Left renal pelvis (tissue), 4 donors: ENCODE measurements at regions not wholly inside any gene's neighbourhood (a gene's known extent, or its start where the extent isn't known, plus 50 kb on each side); places are given as distances from the start of the nearest gene placed in this dataset.

Source experiments
- DNase-seq, 4 donors: peaks; one replicate each; pipeline ENCODE4 v3.0.0-alpha.2; 2013; ENCODE audit warnings: low read depth in 4 of 4, low spot score in 3 of 4

DNA sequence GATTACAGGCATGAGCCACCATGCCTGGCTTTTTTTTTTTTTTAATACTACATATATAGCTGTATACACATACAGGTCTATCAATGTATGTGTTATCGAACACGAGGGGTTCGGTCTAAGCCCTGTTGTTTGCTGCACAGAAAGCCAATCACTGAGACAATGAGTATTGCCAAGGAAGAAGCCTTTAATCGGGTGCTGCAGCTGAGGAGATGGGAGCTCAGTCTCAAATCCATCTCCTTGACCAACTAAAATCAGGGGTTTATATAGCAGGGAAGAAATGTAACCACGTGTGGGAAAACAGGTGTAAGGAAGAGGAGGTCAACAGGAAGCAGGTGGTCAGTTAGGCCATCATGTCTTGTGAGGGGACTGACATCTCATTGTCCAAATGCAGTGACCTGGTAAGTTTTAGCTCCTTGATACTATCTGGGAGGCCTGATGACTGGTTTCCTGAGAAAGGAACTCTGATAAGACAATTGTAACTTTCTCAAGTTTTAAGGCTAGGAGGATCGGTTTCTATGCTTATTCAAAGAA is 80.9 kb upstream of the MAP1LC3B2 start:
- DNase-seq = no peak

DNA sequence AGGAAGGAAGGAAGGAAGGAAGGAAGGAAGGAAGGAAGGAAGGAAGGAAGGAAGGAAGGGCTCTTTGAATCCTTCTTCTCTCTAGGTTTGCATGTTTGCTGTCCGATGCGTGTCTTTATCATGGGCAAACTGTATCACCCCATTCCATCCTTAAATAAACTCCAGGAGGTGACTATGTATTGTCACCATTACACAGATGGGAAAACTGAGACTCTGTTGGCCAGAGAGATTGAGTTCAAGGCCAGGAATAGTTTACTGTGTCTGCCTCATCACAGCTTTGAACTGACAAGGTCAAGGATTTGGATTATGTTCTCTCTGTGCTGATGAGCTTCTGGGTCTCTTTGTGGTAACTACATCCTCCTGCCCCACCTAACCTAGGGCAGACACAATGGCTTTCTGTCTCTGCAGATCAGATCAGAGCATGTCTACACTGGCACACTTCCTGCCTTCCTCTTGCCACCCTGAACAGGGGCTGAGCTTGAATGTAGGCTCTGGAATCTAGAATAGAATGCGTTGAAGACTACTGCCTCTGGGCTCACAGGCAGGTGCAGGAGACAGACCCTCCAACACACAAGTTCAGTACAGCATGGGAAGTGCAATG is 78.9 kb upstream of the MAP1LC3B2 start:
- no peak for DNase-seq

DNA sequence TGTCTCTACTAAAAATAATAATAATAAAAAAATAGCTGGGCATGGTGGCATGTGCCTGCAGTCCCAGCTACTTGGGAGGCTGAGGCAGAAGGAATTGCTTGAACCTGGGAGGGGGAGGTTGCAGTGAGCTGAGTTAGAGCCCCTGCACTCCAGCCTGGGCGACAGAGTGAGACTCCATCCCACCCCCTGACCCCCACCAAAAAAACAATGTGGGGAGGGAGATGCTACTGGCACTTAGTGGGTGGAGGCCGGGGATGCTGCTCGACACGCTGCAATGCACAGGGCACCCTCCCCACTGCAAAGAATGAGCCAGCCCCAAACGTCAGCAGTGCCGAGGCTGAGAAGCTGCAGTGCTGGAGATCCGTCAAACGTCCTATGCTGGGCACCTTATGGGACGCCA is 77.5 kb upstream of the MAP1LC3B2 start:
- DNase-seq = no peak

DNA sequence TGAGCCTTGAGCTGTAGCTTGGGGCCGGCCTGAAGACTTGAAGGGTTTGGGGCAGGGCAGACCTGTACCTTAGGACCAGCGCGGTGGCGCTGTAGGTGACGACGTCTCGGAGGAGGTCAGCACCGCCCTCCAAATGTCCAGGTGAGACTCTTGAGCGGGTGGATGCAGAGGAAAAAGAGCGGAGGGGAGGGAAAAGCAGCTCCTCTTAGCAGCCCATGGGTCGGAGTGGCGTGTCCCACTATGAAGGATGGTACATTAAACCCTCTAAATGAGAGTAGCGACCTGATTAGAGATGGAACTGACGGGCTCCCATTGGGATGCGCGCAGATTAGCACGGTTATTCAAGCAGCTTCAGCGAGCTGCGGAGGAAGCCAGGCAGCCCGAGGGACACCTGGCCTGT is 77.0 kb upstream of the MAP1LC3B2 start:
- no peak for DNase-seq

DNA sequence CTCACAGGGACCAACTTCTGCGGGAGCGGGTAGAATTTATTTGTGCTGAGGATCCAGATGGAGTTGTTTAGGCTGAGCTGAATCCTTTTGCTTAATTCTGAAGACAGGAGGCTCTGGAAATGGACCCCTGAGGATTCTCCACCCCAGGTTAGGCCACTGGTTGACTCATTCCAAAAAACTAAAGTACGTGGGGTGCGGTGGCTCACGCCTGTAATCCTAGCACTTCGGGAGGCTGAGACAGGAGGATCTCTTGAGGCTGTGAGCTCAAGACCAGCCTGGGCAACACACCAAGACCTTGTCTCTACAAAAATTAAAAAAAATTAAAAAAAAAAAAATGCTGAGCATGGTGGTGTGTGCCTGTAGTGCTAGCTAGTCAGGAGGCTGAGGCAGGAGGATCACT is 76.3 kb upstream of the MAP1LC3B2 start:
- no peak for DNase-seq

DNA sequence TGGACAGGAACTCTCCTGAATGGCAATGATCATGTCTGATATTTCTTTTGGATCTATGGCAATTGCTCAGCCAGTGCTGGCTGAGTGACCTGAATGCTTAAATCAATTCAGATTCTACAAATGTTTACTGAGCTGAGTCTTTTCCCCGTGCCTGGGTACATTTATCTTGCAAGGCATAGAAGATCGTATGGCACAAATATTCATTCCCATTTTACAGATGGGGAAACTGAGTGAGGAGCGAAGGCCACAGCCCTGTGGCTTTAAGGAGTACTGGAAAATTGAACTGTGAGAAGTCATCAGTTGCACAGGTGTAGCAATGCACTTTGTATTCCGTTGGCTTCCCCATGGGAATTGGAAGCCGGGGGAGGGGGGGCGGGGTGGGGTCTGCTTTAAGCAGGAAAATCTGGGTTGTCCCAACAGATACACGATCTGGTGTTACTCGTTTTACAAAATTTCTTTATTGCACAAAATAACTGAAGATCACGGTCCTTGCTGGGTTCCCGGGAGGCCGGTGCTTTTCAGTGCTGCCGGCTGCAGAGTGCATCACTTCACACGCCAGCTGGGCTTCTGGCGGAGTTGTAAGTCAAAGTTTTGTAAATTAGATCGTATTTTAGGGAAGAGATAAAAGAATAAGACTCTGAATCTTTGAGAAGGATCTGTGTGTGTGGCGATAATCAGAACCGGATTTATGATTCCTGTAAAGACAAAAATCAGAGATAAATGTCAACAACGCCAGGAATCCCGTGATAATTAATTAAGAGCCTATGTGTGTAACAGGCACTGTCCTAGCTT is 75.0 kb upstream of the MAP1LC3B2 start:
- no peak for DNase-seq

DNA sequence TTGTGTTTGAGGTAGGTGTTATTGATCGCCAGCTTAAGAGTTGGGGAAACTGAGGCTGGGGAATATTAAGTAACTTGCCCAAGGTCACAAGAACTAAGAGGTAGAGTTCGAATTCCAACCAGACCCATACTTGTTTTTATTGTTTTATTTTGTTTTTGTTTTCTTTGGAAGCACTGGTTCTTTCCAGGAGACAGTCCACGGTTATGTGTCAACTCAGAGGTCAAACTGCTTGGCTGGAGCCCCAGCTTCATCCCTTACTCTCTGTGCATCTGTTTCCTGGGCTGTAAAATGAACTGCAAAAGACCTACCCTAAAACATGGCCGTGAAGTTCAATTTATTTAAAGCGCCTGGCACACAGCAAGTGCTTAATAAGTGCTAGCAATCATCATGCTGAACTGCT is 74.4 kb upstream of the MAP1LC3B2 start:
- no peak for DNase-seq

DNA sequence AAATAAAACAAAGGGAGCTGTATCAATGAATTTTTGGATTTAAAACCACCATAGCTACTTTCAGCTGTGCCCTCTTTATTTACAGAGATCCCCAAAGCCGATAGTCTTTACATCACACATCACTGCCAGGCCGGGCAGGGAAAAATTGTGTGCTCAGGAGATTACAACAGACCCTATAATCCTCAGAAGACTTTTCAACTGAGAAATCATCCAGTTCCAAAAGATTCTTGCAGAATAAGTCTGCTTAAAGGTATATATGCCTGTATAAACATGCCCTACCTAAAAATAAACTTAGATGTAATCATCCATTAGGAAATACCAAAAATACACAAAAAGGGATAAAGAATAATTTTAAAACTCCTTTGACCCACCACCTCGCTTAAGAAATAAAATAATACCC is 70.1 kb upstream of the MAP1LC3B2 start:
- no peak for DNase-seq

DNA sequence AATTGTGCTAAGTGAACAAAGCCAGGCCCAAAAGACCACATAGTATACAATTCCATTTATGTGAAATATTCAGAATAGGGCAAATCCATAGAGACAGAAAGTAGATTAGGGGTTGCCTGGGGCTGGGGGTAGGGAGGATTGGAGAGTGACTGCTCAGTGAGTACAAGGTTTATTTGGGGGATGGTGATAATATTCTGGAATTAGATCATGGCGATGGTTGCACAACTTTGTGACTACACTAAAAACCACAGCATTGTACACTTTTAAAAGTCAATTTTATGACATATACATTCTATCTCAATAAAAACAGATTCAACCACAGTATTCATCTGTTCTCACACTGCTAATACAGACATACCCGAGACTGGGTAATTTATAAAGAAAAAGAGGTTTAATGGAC is 68.7 kb upstream of the MAP1LC3B2 start:
- DNase-seq = no peak

DNA sequence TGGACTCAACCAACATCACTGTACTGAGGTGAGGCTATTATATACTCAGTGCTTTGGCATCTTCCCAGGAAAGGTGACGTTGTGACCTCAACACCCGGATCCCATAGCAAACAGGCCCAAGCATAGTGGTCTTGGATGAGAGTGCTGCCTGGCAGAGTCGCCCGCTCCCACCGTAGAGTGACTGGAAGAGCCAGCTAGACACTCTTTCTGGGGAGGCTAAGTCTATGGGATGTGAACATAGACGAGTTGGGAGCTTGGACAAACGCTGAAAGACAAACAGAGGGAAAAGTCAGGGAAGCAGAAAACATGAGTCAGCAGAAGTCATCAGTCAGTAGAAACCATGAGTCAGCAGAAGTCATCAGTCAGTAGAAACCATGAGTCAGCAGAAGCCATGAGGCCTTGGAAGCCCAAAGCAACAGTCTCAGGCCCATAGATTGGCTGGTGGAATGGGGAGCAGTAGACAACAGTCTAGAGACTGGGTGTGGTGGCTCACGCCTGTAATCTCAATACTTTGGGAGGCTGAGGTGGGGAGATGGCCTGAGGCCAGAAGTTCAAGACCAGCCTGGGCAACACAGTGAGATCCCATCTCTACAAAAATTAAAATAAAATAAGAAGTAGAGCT is 66.4 kb upstream of the MAP1LC3B2 start:
- no peak for DNase-seq

DNA sequence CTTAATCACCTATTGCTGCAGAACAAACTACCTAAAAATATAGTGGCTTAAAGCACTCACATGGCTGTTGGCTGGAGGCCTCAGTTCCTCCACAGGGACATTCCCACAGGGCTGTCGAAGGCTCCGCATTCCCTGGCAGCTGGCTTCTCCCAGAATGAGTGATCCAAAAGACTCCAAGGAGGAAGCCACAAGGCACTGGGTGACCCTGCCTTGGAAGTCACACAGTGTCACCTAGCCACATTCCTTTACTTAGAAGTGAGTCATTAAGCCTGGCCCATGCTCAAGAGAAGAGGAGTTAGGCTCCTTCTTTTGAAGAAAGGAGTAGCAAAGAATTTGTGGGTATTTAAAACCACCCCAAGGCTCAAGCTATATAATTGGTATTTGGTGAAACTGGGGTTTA is 63.9 kb upstream of the MAP1LC3B2 start:
- DNase-seq = no peak

DNA sequence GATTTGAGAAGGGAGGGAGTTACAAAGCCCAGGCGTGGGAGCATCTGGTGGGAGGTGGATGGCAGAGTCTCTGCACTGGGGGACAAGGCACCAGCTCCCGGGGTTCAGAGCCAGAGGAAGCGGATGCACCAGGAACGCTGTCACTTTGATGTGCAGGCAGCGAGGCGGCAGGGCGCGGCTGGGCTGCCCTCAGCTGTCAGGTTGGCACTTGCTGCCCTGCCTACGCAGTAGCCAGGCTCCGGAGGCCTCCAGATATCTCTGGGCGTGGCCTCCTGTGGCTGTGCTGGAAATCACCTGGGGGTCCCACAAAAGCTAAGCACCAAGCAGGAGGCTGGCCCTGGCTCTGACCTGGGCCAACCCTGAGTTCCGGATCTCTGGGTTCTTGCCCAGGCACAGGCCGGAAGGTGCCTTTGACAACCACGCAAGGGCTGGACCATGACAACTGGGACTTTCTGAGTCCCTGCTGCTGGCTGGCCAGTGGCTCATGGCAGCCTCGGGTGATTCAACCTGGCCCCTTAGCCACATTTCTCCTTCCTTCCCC is 62.1 kb upstream of the MAP1LC3B2 start:
- DNase-seq = peak in 1 of 4 donors; percentile 39

DNA sequence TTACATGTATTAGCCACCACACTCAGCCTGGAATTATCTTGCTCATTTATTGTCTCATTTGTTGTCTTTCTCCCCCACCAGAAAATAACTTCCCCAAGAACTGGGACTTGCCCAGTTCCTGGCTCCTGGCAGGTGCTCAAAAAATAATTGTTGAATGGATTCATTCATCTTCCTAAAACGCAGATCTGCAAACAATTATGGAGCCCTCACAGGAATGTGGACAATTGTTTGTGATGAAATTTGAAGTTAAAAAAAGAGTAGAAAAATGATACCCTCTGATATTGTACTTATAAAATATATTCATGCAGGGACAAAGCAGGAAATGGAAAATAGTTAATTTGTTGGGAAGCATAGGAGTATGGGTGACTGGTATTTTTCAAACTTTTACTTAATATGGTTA is 60.7 kb upstream of the MAP1LC3B2 start:
- no peak for DNase-seq

DNA sequence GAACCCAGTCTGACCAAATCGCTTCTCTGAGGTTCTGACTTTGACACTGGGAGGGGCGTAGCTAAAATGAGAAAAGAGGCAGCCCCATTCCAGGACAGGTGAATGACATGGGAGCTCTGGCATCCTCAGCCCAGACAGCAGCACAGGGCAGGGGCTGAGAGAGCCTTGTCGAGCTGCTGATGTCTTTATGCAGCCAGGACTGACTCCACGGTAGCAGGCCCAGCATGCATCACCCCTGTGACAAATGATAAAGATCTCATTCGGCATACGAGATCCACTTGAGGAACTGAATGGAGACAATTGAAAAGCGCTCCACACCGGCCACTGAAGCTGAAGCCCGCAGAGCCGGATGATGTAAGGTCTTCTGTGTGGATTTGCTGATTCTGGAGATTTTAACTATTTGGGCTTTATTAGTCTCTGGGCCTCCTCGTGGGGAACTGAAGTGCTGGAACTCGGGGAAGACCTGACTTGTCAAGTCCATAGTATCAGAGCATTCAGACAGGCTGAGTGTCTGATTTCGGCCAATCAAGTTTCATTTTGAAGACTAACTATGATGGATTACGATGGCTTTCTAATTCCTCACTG is 56.9 kb upstream of the MAP1LC3B2 start:
- DNase-seq = no peak

DNA sequence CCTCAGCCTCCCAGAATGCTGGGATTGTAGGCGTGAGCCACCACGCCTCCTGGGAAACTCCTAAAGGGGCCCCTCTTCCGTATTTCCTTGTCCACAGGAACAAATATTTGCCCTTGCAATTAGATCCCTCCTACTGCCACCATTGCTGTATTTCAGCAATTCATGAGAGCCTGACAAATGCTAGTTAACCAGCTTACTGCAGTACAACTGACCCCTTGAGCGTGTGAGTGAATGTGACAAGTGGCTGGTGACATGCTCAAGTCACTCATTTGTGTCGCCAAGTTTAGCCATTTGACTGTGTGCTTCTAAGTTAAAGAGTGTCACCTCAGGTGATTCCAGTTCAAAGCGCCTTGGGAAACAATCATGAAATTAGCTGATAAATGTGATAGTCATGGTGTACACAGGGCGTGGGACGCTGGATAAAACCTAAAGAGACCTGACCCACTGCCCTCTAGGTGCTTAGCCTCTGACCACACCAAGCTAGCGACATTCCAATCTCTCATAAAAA is 56.1 kb upstream of the MAP1LC3B2 start:
- DNase-seq = no peak

DNA sequence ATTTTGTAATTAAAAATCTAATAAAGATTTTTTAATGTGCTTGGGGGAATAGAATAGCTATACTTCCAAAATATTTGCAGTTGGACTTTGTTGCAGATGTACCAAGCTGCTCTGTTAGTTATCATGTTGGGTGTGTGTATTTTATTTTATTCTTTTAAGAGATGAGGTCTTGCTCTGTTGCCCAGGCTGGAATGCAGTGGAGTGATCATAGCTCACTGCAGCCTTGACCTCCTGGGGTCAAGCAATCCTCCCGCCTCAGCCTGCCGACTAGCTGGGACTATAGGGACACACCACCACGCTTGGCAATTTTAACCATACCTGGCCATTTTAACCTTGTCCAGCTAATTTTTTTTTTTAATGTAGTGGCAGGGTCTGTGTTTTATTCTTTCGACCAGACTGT is 54.7 kb upstream of the MAP1LC3B2 start:
- no peak for DNase-seq

DNA sequence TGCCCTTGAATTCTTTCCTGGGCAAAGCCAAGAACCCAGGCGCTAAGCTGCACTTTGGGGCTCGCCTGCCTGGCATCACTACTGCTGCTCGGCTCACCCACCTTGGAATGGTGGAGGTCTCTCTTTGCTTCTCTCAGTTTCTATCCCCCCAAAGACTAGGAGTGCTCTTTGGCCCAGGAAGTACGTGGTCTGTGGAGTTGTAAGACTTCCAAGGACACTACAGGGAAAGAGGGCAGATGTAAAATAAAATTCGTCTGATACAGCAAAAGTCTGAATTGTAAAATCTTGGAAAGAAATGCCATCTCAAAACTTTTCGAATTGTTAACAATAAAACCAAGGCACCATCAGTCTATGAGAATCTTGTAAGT is 52.5 kb upstream of the MAP1LC3B2 start:
- no peak for DNase-seq

DNA sequence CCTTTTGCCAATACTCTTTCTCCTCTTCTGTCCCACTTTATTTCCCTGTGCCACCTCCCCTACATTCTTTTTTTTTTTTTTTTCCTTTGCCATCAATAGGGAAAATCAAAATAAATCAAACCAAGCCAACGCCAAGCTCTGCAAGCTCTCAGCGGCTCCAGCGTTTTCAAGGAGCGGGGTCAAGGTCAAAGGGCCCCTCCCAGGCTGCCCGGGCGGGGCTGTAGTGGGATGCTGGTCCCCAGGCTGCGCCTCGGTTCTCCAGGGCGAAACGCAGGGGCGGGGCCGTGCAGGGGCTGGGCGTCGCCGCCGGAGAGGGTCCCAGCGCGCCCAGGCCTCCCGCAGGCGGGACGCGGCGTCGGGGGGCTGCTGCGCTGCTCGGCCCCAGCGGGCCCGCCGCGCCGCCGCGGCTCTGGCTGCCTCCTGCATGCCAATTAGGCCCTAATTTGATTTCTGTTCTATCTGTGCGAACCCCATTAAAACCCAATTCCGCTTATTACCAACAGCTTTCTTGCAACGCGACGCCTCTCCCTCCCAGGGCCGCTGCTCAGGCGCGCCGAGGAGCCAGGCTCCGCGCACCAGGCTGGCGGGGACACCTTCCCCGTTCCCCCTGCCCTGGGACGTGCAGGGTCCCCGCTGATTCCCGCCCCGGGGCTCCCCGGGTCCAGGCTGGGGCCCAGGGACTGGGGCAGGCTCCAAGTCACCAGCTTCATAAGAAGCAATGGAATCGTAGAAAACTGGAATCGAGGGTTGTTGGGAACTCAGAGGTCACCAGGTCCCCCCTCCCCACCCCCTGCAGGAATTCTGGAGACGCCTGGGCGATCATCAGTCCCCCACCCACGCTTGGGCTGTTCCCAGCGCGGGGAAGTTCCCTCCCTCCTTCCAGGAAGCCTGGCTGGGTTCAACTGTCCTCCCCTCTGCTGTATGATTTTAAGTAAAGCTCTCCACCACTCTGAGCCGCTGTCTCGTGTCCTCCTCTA is 50.7 kb upstream of the MAP1LC3B2 start:
- DNase-seq = no peak
